ENCODE measurements at regions not wholly inside any gene's neighbourhood (a gene's known extent, or its start where the extent isn't known, plus 50 kb on each side); places are given as distances from the start of the nearest gene placed in this dataset.

DNA sequence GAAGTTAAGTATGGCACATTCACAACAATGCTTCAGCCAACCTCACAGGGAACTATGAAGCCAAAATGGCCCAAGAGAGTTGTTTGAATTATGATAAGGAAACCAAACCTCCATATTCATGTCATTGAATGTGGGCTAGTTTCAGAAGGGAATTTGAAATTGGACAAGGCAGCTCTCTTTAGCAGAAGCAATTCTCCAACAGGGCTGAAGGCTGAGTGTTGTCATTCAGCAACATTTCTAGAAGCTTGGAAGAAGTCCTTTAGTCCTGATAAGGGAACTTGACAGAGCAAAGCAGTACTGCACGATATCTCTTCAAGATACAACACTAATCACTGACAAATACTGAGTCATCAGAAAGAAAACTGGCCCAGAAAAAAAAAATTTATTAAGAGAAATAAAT lies 115.4 kb downstream of the SLC25A46 start:
- TF ChIP-seq, protein P1, sequence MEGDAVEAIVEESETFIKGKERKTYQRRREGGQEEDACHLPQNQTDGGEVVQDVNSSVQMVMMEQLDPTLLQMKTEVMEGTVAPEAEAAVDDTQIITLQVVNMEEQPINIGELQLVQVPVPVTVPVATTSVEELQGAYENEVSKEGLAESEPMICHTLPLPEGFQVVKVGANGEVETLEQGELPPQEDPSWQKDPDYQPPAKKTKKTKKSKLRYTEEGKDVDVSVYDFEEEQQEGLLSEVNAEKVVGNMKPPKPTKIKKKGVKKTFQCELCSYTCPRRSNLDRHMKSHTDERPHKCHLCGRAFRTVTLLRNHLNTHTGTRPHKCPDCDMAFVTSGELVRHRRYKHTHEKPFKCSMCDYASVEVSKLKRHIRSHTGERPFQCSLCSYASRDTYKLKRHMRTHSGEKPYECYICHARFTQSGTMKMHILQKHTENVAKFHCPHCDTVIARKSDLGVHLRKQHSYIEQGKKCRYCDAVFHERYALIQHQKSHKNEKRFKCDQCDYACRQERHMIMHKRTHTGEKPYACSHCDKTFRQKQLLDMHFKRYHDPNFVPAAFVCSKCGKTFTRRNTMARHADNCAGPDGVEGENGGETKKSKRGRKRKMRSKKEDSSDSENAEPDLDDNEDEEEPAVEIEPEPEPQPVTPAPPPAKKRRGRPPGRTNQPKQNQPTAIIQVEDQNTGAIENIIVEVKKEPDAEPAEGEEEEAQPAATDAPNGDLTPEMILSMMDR (IDR thresholded peaks at IDR 0.05): no peak
- no peak for TF ChIP-seq POLR2AphosphoS5 (IDR thresholded peaks at IDR 0.05; ENCODE audit: insufficient read depth in 1 of 2, low read depth in 1 of 2)
- no peak for TF ChIP-seq POLR2A (IDR thresholded peaks at IDR 0.05)
